GM12891 (cell line): ENCODE measurements at regions not wholly inside any gene's neighbourhood (a gene's known extent, or its start where the extent isn't known, plus 50 kb on each side); places are given as distances from the start of the nearest gene placed in this dataset.
"Not testable (repeated sequence)": the region's sequence is repeated elsewhere in the genome, so short reads cannot be mapped to it uniquely, and the experiment has no call there.

Source experiments
- DNase-seq: peaks from one replicate; pipeline ENCODE4 v3.0.0; 2011; ENCODE audit warnings: low spot score; ENCODE audit not compliant: insufficient read length
- FAIRE-seq: peaks from 2 replicates; lab custom pipeline; 2011; peaks lifted over from hg19 to GRCh38; lab: Jason Lieb, UNC
- PAX5 ChIP-seq: IDR thresholded peaks from 2 replicates; pipeline ENCODE4 v1.6.1; 2011; ENCODE audit warnings: low read length, moderate library complexity, mild to moderate bottlenecking; ENCODE audit not compliant: insufficient read depth, severe bottlenecking
- POLR2A ChIP-seq: IDR thresholded peaks from 2 replicates; pipeline ENCODE4 v1.6.1; 2011; ENCODE audit warnings: low read depth, low read length, control low read depth
- POLR2AphosphoS5 ChIP-seq: IDR thresholded peaks from 2 replicates; pipeline ENCODE4 v1.6.1; 2011; ENCODE audit warnings: low read depth, low read length, control low read depth
- POU2F2 ChIP-seq: IDR thresholded peaks from 2 replicates; pipeline ENCODE4 v1.6.1; 2011; ENCODE audit warnings: low read depth, mild to moderate bottlenecking, control low read depth, low read length, moderate library complexity
- SPI1 ChIP-seq: IDR thresholded peaks from 2 replicates; pipeline ENCODE4 v1.6.1; 2011; ENCODE audit warnings: low read depth, low read length, control low read depth
- TAF1 ChIP-seq: IDR thresholded peaks from 2 replicates; pipeline ENCODE4 v1.6.1; 2011; ENCODE audit warnings: low read depth, low read length, control low read depth

- FAIRE-seq (no peak), DNase-seq (no peak)
- TF ChIP-seq POLR2AphosphoS5 (no peak), POLR2A (no peak), POU2F2 (no peak), SPI1 (no peak), PAX5 (no peak), TAF1 (no peak)
These were observed 625.5 kb upstream of the C16orf82 start for GRCh38 chr16:26441178-26441577.

- FAIRE-seq, result no peak
- TF ChIP-seq PAX5 (no peak), TAF1 (no peak), POLR2A (no peak), SPI1 (no peak), POU2F2 (no peak), POLR2AphosphoS5 (no peak)
- DNase-seq, result no peak
These were observed 624.4 kb upstream of the C16orf82 start for GRCh38 chr16:26442321-26442720.

GRCh38 chr16:26447570-26447969 is 619.2 kb upstream of the C16orf82 start:
- DNase-seq, result no peak
- TF ChIP-seq TAF1 (no peak), POLR2A (no peak), POU2F2 (no peak), POLR2AphosphoS5 (no peak), SPI1 (no peak), PAX5 (no peak)
- no peak for FAIRE-seq

- TF ChIP-seq POU2F2, result no peak
- TF ChIP-seq POLR2AphosphoS5, result no peak
- no peak for TF ChIP-seq POLR2A
- no peak for TF ChIP-seq TAF1
- no peak for TF ChIP-seq SPI1
- TF ChIP-seq PAX5, result no peak
- FAIRE-seq (no peak), DNase-seq (no peak)
These were observed 613.5 kb upstream of the C16orf82 start for GRCh38 chr16:26453215-26453614.

GRCh38 chr16:26454102-26454501 is 612.6 kb upstream of the C16orf82 start:
- TF ChIP-seq POLR2A (no peak), TAF1 (no peak), POLR2AphosphoS5 (no peak), POU2F2 (no peak), SPI1 (no peak), PAX5 (no peak)
- no peak for FAIRE-seq
- DNase-seq, result no peak

GRCh38 chr16:26456074-26456473 is 610.7 kb upstream of the C16orf82 start:
- no peak for FAIRE-seq
- TF ChIP-seq POU2F2 (no peak), POLR2AphosphoS5 (no peak), PAX5 (no peak), POLR2A (no peak), TAF1 (no peak), SPI1 (no peak)

GRCh38 chr16:26457095-26457494 is 609.6 kb upstream of the C16orf82 start:
- FAIRE-seq, result no peak
- no peak for TF ChIP-seq SPI1
- TF ChIP-seq PAX5, result no peak
- no peak for TF ChIP-seq TAF1
- no peak for TF ChIP-seq POU2F2
- TF ChIP-seq POLR2A, result no peak
- no peak for TF ChIP-seq POLR2AphosphoS5

More at GRCh38 chr16:26456074-26456473, 610.7 kb upstream of the C16orf82 start:
- DNase-seq, result no peak

GRCh38 chr16:26457882-26458281 is 608.8 kb upstream of the C16orf82 start:
- TF ChIP-seq POU2F2 (no peak), POLR2AphosphoS5 (no peak), PAX5 (no peak), POLR2A (no peak), TAF1 (no peak), SPI1 (no peak)
- DNase-seq (no peak), FAIRE-seq (no peak)

More at GRCh38 chr16:26457095-26457494, 609.6 kb upstream of the C16orf82 start:
- no peak for DNase-seq

GRCh38 chr16:26464576-26465266 is 602.0 kb upstream of the C16orf82 start:
- DNase-seq, result no peak
- FAIRE-seq, result no peak
- no peak for TF ChIP-seq POU2F2
- TF ChIP-seq SPI1, result no peak
- TF ChIP-seq POLR2A, result no peak
- no peak for TF ChIP-seq TAF1
- TF ChIP-seq POLR2AphosphoS5, result no peak
- no peak for TF ChIP-seq PAX5

GRCh38 chr16:26474405-26474804 is 592.3 kb upstream of the C16orf82 start:
- not testable (repeated sequence) for FAIRE-seq, DNase-seq
